Activated naive CD4-positive, alpha-beta T cell treated with anti-CD3 and anti-CD28 coated beads, Interleukin-2, amount 50 U/mL, for 72 hours (primary cell): ENCODE measurements at regions not wholly inside any gene's neighbourhood (a gene's known extent, or its start where the extent isn't known, plus 50 kb on each side); places are given as distances from the start of the nearest gene placed in this dataset.

Experiments used
- ATAC-seq, 2 donors: fragments of 150-1000 bp; cut with Tn5 transposase; 2 replicates each; pipeline ENCODE4 v1.10.0; 2021; ENCODE audit warnings: mild to moderate bottlenecking in 2 of 2, moderate library complexity in 2 of 2
- DNase-seq, 2 donors: peaks; one replicate each; pipeline ENCODE4 v3.0.0; 2021 to 2022; ENCODE audit warnings: low spot score in 2 of 2
- H3K27ac Mint-ChIP-seq, 2 donors: one replicate each; pipeline ENCODE4 v1.8.0; 2022; ENCODE audit warnings: mild to moderate bottlenecking in 2 of 2, mixed read lengths in 2 of 2
- H3K36me3 Mint-ChIP-seq, 2 donors: one replicate each; pipeline ENCODE4 v1.8.0; 2022; ENCODE audit warnings: mixed read lengths in 2 of 2
- H3K9me3 Mint-ChIP-seq, 2 donors: one replicate each; pipeline ENCODE4 v1.8.0; 2022; ENCODE audit warnings: mixed read lengths in 2 of 2

DNA sequence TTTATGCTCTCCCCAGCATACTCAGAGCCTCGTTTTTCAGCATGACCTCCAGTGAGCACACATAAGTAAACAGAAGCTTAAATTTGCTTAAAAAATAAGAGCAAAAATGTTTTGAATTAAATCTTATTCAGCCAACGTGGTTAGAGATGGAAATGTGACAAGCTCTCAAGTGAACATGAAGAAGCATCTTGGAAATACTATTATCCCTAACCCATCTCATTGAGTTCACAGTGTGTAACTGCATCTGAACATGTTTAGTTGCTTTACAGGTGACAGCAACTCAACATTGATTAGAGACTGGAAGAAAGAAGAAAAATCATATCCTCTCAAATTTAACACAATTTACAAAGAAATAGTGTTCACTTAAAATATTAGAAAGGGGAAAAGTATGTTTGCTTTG, 1785.1 kb downstream of the MAT2B start:
- Mint-ChIP-seq H3K36me3 (no peaks in the 10 kb centered on the region), H3K9me3 (peaks cover 7 to 9% of the 10 kb centered on the region in 2 donors), H3K27ac (no peak overlapping the region)
- DNase-seq (no peak), ATAC-seq (no peak)

DNA sequence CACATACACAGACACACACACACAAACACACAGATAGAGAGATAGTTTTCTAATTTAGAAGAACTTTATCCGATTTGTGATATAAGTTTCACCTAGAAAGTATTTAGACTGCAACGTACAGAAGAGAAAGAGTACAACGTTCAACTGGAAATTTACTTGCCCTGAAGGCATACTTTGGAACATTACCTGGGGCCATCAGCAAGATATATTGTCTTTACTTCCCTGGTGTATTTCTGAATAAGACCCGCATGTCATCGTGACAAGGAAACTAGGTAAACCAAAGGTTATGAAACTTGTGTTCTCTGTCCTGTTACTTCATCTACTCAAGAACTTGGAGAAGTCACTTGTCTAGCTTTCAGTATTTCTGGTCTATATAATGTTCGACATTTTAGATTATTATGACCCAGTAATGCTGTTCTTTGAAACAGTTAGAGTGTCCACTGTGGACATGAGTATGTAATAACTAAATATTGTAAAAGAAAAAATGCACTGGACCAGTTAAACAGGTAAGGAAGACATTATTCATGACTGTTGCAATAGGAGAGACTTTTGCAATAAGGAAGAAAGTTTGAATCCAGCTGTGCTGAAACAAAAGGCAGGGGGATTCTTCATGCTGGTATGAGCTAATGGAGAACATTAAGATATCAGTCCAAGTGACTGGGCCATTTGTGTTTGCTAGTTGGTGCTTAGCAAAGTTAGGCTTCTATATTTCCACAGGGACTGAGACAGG, 1791.1 kb downstream of the MAT2B start:
- Mint-ChIP-seq H3K9me3 (no peaks in the 10 kb centered on the region), H3K36me3 (no peaks in the 10 kb centered on the region), H3K27ac (no peak overlapping the region)
- no peak for ATAC-seq
- DNase-seq, result no peak

DNA sequence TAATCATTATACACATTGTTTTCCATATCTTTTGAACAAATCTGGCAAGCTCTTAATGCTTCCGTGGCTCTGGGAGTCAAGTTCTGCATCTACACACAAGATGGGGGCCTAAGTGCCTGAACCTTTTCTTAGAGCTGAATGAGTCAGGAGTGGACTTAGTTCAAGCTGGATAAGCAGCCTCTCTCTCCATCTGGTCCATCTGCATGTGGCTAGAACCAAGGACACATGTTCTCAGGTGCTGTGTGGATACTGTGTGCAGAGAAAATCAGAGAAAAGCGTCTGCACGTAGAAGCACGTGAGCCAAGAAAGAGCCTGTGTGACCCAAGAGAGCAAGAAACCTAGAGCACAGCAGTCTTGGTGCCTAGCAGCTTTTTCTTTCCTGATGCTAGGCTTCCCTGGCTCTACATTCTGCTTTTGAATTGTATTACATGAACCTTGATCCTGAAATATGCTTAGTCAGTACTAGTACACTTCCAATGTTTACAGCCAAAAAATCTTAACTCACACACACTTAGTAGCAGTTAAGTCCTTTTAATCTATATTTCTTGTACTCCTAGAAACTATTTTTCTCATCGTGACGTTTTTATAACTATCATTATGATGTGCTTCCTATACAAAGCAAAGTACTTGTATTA, 1798.9 kb downstream of the MAT2B start:
- no peaks in the 10 kb centered on the region for H3K36me3 Mint-ChIP-seq
- H3K27ac Mint-ChIP-seq, result no peak overlapping the region
- peaks cover 0 to 12% of the 10 kb centered on the region in 2 donors for H3K9me3 Mint-ChIP-seq
- ATAC-seq, result no peak
- DNase-seq, result no peak

DNA sequence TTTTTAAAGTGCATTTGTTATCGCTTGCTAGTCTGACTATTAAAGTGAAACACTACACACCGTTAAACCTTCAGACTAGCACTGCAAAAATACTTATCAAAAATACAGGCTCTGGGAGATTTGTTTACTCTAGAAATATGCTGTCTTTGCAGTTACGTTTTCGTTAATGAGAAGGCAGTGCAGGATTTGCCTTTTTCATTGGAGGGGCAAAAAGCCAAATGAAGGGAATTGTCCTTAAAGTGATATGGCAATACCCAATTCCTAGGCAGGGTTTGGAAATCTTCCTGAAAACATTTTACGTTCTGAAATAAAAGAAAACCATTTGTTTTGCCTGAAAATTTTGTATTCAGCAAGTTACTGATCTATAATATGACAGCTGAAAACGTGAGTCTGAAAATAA, 1800.2 kb downstream of the MAT2B start:
- Mint-ChIP-seq H3K9me3 (peaks cover 0 to 22% of the 10 kb centered on the region in 2 donors), H3K27ac (no peak overlapping the region), H3K36me3 (no peaks in the 10 kb centered on the region)
- ATAC-seq (no peak), DNase-seq (no peak)

DNA sequence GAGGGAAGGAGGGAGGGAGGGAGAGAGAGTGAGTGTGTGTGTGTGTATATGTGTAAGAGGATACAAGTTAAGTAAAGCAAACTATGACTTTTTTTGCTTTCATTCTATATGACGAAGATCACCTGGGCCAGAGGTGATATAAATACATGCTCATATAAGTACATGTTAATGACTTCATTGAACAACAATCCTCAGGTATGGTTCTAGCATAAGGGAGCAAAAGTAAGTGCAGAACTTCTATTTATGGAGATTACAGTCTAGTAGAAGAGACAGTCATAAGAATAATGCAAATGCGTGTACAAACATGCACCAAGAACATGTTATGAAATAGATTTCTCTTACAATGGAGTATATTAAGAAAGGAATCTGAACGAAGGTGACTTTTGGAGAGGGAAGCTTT, 1804.0 kb downstream of the MAT2B start:
- H3K36me3 Mint-ChIP-seq, result no peaks in the 10 kb centered on the region
- peaks cover 0 to 22% of the 10 kb centered on the region in 2 donors for H3K9me3 Mint-ChIP-seq
- ATAC-seq (no peak), DNase-seq (no peak)
- H3K27ac Mint-ChIP-seq, result no peak overlapping the region

DNA sequence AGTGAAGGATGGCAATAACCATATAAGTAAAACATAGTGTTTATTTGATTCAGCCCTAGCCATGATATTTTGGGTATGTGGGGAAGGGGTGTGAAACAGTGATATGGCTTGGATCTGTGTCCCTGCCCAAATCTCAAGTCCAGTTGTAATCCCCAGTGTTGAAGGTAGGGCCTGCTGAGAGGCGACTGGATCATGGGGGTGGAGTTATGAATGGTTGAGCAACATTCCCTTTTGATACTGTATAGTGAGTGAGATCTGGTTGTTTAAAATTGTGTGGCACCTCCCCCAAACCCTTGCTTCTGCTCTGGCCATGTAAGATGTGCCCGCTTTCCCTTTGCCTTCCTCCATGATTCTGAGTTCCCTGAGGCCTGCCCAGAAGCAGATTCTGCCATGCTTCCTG, 1804.6 kb downstream of the MAT2B start:
- Mint-ChIP-seq H3K9me3 (peaks cover 0 to 22% of the 10 kb centered on the region in 2 donors), H3K36me3 (no peaks in the 10 kb centered on the region), H3K27ac (no peak overlapping the region)
- DNase-seq, result no peak
- no peak for ATAC-seq

DNA sequence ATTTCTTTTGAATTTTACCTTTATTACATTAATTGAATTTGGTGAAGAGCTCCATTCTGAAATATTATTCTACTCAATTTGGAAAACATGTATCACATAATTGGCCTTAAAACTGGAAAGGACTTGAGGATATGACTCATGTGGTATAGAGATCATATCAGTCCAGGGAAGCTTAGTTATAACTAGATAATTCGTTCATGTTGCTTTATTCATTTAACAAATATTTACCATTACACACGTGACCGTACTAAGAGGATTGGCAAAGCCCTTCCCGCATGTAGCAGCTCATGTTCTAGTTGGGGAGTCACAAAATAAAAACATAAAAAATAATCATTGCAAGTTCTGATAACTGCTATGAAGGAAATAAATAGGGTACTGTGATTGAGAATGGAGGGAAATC, 1816.5 kb downstream of the MAT2B start:
- peaks cover 6 to 8% of the 10 kb centered on the region in 2 donors for H3K9me3 Mint-ChIP-seq
- H3K36me3 Mint-ChIP-seq, result peaks cover 0 to 9% of the 10 kb centered on the region in 2 donors
- ATAC-seq, result no peak
- H3K27ac Mint-ChIP-seq, result no peak overlapping the region
- no peak for DNase-seq

DNA sequence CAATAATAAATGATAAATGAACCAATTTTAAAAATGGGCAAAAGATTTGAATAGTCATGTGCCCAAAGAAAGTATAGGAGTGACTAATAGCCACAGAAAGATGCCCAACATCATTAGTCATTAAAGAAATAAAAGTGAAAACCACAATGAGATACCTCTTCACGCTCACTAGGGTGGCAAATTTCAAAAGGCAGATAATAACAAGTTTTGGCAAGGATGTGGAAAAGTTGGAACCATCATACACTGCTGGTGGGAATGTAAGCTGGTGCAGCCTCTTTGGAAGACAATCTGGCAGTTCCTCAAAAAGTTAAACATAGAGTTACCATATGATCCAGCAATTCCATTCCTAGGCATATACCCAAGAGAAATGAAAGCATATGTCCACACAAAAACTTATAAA, 1819.8 kb downstream of the MAT2B start:
- Mint-ChIP-seq H3K36me3 (no peaks in the 10 kb centered on the region), H3K9me3 (peaks cover 0 to 6% of the 10 kb centered on the region in 2 donors), H3K27ac (no peak overlapping the region)
- DNase-seq, result no peak
- no peak for ATAC-seq

DNA sequence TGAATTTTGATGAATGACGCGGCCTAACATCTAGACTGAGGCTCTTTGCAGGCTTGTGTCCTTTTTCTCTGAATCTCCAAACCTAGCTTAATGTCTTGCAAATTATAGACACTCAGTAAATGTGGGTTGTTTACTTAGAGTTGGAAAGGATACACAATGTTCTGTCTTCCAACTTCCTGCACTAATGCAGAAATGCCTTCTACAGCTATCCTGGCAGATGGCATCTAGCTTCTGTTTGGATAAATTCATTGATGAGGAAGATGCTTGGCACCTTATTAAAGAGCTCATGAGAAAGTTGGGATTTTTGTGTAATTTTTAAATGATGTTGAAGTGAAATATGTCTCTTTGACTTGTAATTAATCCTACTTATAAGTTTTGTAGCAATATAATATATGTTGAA, 1822.2 kb downstream of the MAT2B start:
- Mint-ChIP-seq H3K27ac (no peak overlapping the region), H3K9me3 (no peaks in the 10 kb centered on the region), H3K36me3 (no peaks in the 10 kb centered on the region)
- DNase-seq (no peak), ATAC-seq (no peak)

DNA sequence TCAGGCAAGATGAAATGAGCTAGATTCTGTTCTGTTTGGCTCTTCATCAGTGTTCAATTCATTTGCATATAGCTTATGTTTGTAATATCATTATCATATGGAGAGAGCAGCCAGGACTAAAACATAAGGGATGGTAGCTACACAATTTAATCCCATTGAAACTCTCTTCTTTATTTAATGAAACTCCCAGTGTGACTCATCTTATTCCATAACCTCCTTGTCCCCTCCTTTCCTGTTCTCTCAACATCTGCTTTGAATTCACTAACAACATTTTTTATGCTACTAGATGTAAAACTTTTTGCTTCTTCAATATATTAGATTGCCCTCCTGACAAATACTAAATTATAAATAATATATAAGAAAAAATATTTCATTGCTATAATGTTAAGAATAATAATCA, 1823.4 kb downstream of the MAT2B start:
- Mint-ChIP-seq H3K36me3 (no peaks in the 10 kb centered on the region), H3K9me3 (peaks cover 4 to 6% of the 10 kb centered on the region in 2 donors), H3K27ac (no peak overlapping the region)
- ATAC-seq, result no peak
- no peak for DNase-seq

DNA sequence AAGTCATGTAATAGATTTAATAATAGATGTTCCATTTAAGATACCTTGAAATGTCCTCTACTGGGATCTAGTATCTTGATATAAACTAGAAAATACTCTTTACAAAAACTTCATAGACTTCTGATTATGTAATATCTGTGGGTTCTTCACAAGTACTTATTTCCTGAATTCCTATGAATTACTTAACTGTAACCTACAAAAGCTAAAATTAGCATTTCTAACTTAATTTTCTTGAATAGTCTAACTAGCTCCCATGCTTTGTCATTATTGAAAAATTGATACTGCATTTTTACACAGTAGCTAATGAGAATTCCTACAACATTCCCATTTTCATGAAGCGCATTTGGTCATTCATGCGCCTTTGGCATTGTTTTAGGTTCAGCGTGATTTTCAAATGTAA, 1828.2 kb downstream of the MAT2B start:
- DNase-seq (no peak), ATAC-seq (no peak)
- no peak overlapping the region for H3K27ac Mint-ChIP-seq
- no peaks in the 10 kb centered on the region for H3K36me3 Mint-ChIP-seq
- H3K9me3 Mint-ChIP-seq, result peaks cover 4 to 6% of the 10 kb centered on the region in 2 donors

DNA sequence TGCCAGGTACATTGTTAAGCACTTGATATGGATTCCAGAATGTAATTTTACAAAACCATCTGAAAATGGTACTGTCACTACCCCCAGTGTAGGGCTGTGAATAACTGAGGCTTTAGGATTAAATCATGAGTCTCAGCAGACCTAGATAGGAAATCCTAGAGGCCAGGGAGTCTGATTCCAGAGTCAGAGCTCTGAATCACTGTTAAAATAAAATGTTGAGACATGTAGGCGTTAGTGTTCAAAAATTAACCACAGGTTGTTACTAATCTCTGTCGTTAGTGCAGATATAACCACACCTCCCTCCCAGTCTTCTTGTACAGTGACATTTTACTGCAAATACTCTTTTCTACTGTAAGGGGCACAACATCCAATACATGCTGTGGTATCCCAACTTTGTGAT, 1828.8 kb downstream of the MAT2B start:
- DNase-seq (no peak), ATAC-seq (no peak)
- Mint-ChIP-seq H3K27ac (no peak overlapping the region), H3K9me3 (peaks cover 4 to 6% of the 10 kb centered on the region in 2 donors), H3K36me3 (no peaks in the 10 kb centered on the region)

DNA sequence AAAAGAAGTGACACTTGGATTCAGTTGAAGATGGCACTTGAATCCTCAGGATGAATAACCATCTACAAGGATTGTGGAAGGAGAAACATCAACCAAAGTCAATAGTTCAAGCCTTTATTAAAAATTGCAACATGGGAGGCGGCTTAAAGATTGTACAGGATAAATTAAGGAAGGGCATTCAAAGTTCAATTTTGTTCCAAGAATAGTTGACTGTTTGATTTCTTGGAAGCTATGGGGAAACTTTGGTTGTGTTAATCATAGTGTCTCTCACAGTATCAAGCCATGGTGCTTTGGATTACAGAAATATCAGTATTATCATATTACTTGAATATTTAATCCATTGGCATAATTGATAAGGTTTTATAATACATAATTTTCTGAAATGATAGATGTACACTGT, 1844.3 kb downstream of the MAT2B start:
- DNase-seq, result no peak
- ATAC-seq, result no peak
- Mint-ChIP-seq H3K9me3 (peaks cover 11 to 21% of the 10 kb centered on the region in 2 donors), H3K27ac (no peak overlapping the region), H3K36me3 (no peaks in the 10 kb centered on the region)

DNA sequence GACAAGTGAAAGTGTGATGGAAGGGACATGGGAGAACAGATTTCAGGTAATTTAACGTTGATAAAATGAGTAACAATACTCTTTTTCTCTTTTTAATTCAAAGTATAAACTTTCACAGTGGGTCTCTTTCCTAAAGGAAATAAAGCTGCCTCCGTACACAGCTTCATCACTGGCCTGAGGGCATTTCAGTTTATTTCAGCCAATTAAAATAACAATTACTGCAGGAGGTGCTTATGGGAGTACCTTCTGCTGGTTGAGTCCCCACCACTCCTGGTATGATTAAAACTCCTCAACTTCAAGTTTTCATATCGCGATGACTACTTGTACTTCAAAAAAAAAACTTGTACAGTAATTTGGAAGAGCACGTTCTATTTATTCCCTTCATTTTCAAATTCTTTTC, 1845.9 kb downstream of the MAT2B start:
- H3K27ac Mint-ChIP-seq, result no peak overlapping the region
- H3K9me3 Mint-ChIP-seq, result peaks cover 11 to 21% of the 10 kb centered on the region in 2 donors
- no peaks in the 10 kb centered on the region for H3K36me3 Mint-ChIP-seq
- no peak for DNase-seq
- no peak for ATAC-seq

DNA sequence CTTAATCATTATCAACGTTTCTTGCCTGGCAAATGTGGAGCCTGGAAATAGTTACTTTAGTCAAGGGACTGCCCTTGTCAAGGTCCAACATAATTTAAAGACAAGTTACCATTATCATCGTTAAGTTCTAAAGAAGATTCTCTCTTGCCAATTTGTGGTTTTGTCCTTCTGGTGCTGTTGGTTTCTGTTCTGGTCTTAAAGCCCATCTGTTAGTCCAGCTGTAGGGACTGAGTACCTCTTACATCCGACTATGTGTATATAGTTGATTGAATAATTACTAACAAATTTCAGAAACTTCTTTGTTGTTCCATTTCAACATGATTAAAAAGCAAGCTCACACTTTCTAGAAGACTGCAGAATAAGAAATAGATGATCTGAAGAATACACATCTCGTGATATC, 1854.9 kb downstream of the MAT2B start:
- H3K9me3 Mint-ChIP-seq, result peaks cover 9 to 17% of the 10 kb centered on the region in 2 donors
- H3K36me3 Mint-ChIP-seq, result no peaks in the 10 kb centered on the region
- H3K27ac Mint-ChIP-seq, result no peak overlapping the region
- DNase-seq, result no peak
- no peak for ATAC-seq

DNA sequence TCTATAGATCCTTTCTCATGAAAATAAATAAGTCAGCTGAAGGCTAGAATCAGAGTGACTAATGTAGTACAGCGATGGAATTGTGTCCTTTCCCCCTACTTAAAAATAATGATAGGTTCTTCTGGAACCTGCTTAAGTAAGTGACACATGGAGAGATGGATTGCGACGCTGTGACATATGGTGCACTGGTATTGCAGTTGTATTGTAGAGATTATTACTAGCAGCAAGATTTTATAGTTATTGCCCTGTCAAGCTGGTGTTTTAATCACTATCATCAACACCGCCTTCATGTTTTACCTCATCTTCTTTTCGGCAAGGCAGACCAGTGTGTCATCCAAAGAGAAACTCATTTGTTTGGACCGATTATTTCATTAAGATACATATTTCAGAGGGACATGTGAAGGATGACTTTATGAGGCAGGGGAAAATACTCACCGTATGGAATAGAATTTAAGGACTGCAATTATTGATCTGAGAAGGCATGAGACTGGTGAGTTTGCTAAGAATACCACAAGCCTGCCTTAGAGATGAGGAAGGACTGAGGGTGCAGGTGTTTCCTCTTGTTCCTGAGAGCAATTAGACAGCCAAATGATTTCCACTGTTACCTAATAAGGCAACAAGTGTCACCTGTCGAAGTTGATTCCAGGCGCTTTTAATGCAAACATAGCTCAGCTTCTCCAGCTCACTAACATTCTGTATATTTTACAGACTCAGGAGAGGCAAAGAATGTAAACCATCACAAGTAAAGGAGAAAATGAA, 1855.5 kb downstream of the MAT2B start:
- no peak for DNase-seq
- H3K36me3 Mint-ChIP-seq, result no peaks in the 10 kb centered on the region
- ATAC-seq, result no peak
- H3K9me3 Mint-ChIP-seq, result peaks cover 14 to 23% of the 10 kb centered on the region in 2 donors
- no peak overlapping the region for H3K27ac Mint-ChIP-seq

DNA sequence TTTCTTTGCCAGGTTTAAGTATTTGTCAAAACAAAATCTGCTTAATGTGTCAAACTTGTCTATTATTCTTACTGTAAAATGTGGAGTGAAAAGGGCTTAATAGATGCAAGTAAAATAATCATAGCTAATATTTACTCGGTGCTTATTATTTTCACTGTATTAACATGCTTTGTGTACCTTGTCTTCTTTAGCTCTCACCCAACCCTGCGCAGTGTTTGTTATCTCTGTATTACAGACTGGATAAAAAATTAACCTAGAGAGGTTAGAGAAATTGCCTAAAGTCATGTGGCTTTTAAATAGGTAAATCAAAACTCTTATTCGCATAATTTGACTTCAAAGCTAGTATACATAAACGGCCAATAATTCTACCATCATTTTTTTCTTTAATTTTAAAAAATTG, 1864.8 kb downstream of the MAT2B start:
- ATAC-seq (no peak), DNase-seq (no peak)
- Mint-ChIP-seq H3K36me3 (no peaks in the 10 kb centered on the region), H3K27ac (no peak overlapping the region), H3K9me3 (peaks cover 6 to 11% of the 10 kb centered on the region in 2 donors)
